SK-N-SH (cell line): ENCODE measurements at regions not wholly inside any gene's neighbourhood (a gene's known extent, or its start where the extent isn't known, plus 50 kb on each side); places are given as distances from the start of the nearest gene placed in this dataset.

Experiments used
- CTCF ChIP-seq: fragments of 200-600 bp; sonication (generic); IDR thresholded peaks from 2 replicates; pipeline ENCODE4 v1.6.1; 2017; ENCODE audit warnings: antibody characterized with exemption, mild to moderate bottlenecking, moderate library complexity
- ZBTB33 ChIP-seq: IDR thresholded peaks from 2 replicates; pipeline ENCODE4 v1.4.0; 2012; ENCODE audit warnings: low read depth, borderline replicate concordance

GRCh38 chr6:2447931-2448330 lies 202.5 kb upstream of the GMDS start:
- TF ChIP-seq ZBTB33 = no peak
- TF ChIP-seq CTCF = no peak
